ENCODE measurements at regions not wholly inside any gene's neighbourhood (a gene's known extent, or its start where the extent isn't known, plus 50 kb on each side); places are given as distances from the start of the nearest gene placed in this dataset.
A peak's percentile ranks its signal among the peaks of the same experiment; 100 is the strongest.
"Not testable (repeated sequence)": the region's sequence is repeated elsewhere in the genome, so short reads cannot be mapped to it uniquely, and the experiment has no call there.

- H3K27ac ChIP-seq: no peak overlapping the region
- WGBS, 2 donors: 77 to 85% methylated on average over 4 of the region's 4 CpGs
These were observed 102.7 kb downstream of the DACT1 start for GRCh38 chr14:58740379-58740935.

GRCh38 chr14:58744801-58745394 lies 107.1 kb downstream of the DACT1 start:
- 91 to 92% methylated on average over 5 of the region's 5 CpGs for WGBS, 2 donors
- Histone ChIP-seq H3K27me3 (no peaks in the 10 kb centered on the region), H3K36me3 (no peaks in the 10 kb centered on the region), H3K4me1 (peaks cover 0 to 19% (median 12%) of the 10 kb centered on the region in 4 donors), H3K4me3 (no peak overlapping the region), H3K27ac (no peak overlapping the region), H3K9me3 (no peaks in the 10 kb centered on the region)
- intact Hi-C loops (cut with DNase I): no loop called here
- no peak for DNase-seq
- TF ChIP-seq CTCF (IDR thresholded peaks at IDR 0.05): no peak

More at GRCh38 chr14:58740379-58740935, 102.7 kb downstream of the DACT1 start:
- no peaks in the 10 kb centered on the region for H3K27me3 ChIP-seq
- peaks cover 0 to 16% (median 2%) of the 10 kb centered on the region in 4 donors for H3K4me1 ChIP-seq
- H3K36me3 ChIP-seq: no peaks in the 10 kb centered on the region
- DNase-seq: no peak
- H3K9me3 ChIP-seq: no peaks in the 10 kb centered on the region
- TF ChIP-seq POLR2AphosphoS5 (IDR thresholded peaks at IDR 0.05): no peak
- TF ChIP-seq EP300 (IDR thresholded peaks at IDR 0.05): no peak
- no peak for TF ChIP-seq POLR2A (IDR thresholded peaks at IDR 0.05)
- no peak for TF ChIP-seq CTCF (IDR thresholded peaks at IDR 0.05)
- intact Hi-C loops (cut with DNase I): no loop called here
- no peak overlapping the region for H3K4me3 ChIP-seq

- peaks cover 0 to 25% (median 13%) of the 10 kb centered on the region in 4 donors for H3K4me1 ChIP-seq
- intact Hi-C loops (cut with DNase I): no loop called here
- TF ChIP-seq EP300 (IDR thresholded peaks at IDR 0.05) (no peak), POLR2A (IDR thresholded peaks at IDR 0.05) (no peak), POLR2AphosphoS5 (IDR thresholded peaks at IDR 0.05) (no peak), CTCF (IDR thresholded peaks at IDR 0.05) (no peak)
- H3K4me3 ChIP-seq: no peak overlapping the region
- no peak for DNase-seq
- H3K36me3 ChIP-seq: no peaks in the 10 kb centered on the region
- H3K9me3 ChIP-seq: no peaks in the 10 kb centered on the region
- H3K27me3 ChIP-seq: no peaks in the 10 kb centered on the region
- WGBS, 2 donors: 12 to 46% methylated on average over 1 of the region's 1 CpG
- H3K27ac ChIP-seq: no peak overlapping the region
These were observed 108.5 kb downstream of the DACT1 start for GRCh38 chr14:58746261-58746660.

GRCh38 chr14:58746701-58747100 lies 108.9 kb downstream of the DACT1 start:
- TF ChIP-seq POLR2AphosphoS5 (IDR thresholded peaks at IDR 0.05): no peak
- TF ChIP-seq EP300 (IDR thresholded peaks at IDR 0.05): no peak
- no peak for TF ChIP-seq POLR2A (IDR thresholded peaks at IDR 0.05)
- no peak for TF ChIP-seq CTCF (IDR thresholded peaks at IDR 0.05)
- H3K36me3 ChIP-seq: no peaks in the 10 kb centered on the region
- H3K27me3 ChIP-seq: no peaks in the 10 kb centered on the region
- no peak for DNase-seq
- WGBS, 2 donors: 78 to 87% methylated on average over 3 of the region's 3 CpGs
- H3K27ac ChIP-seq: peak overlapping the region in 3 of 4 donors; percentile 35 to 40 (median 39)
- no peak overlapping the region for H3K4me3 ChIP-seq
- intact Hi-C loops (cut with DNase I): no loop called here
- H3K9me3 ChIP-seq: no peaks in the 10 kb centered on the region
- H3K4me1 ChIP-seq: peaks cover 0 to 25% (median 16%) of the 10 kb centered on the region in 4 donors

- H3K27me3 ChIP-seq: no peaks in the 10 kb centered on the region
- peak; percentile 84 for DNase-seq
- H3K9me3 ChIP-seq: no peaks in the 10 kb centered on the region
- H3K4me3 ChIP-seq: no peak overlapping the region
- intact Hi-C loops (cut with DNase I): no loop called here
- peak overlapping the region in 3 of 4 donors; percentile 35 to 40 (median 39) for H3K27ac ChIP-seq
- 80 to 83% methylated on average over 7 of the region's 7 CpGs for WGBS, 2 donors
- peaks cover 0 to 30% (median 21%) of the 10 kb centered on the region in 4 donors for H3K4me1 ChIP-seq
- TF ChIP-seq POLR2AphosphoS5 (IDR thresholded peaks at IDR 0.05) (peak; percentile 37 to 59 (median 50)), EP300 (IDR thresholded peaks at IDR 0.05) (no peak)
- no peaks in the 10 kb centered on the region for H3K36me3 ChIP-seq
These were observed 109.4 kb downstream of the DACT1 start for GRCh38 chr14:58747181-58747580.

- H3K9me3 ChIP-seq; H3K4me3 ChIP-seq; H3K36me3 ChIP-seq; H3K27me3 ChIP-seq; H3K27ac ChIP-seq; intact Hi-C loops (cut with DNase I); DNase-seq: not testable (repeated sequence)
- H3K4me1 ChIP-seq: peaks cover 0 to 39% (median 27%) of the 10 kb centered on the region in 4 donors
- 90 to 95% methylated on average over 8 of the region's 8 CpGs for WGBS, 2 donors
These were observed 110.5 kb downstream of the DACT1 start for GRCh38 chr14:58748251-58748650.
